Naive B cell (primary cell): ENCODE measurements at regions not wholly inside any gene's neighbourhood (a gene's known extent, or its start where the extent isn't known, plus 50 kb on each side); places are given as distances from the start of the nearest gene placed in this dataset.
A peak's percentile ranks its signal among the peaks of the same experiment; 100 is the strongest.
"Not testable (repeated sequence)": the region's sequence is repeated elsewhere in the genome, so short reads cannot be mapped to it uniquely, and the experiment has no call there.

ENCODE experiments used
- ATAC-seq, 2 donors: fragments of 150-1000 bp; cut with Tn5 transposase; 2 replicates each; pipeline ENCODE4 v1.10.0; 2021; ENCODE audit warnings: low read depth in 2 of 2, mild to moderate bottlenecking in 2 of 2, moderate library complexity in 2 of 2
- DNase-seq: peaks from one replicate; pipeline ENCODE4 v3.0.0; 2022
- H3K27ac Mint-ChIP-seq, 6 donors: one replicate each; pipeline ENCODE4 v1.8.0; 2020 to 2022; ENCODE audit warnings: mild to moderate bottlenecking in 6 of 6, mixed read lengths in 6 of 6, moderate library complexity in 5 of 6, inconsistent platforms in 2 of 6
- H3K27me3 Mint-ChIP-seq, 3 donors: one replicate each; pipeline ENCODE4 v1.8.0; 2021 to 2022; ENCODE audit warnings: mixed read lengths in 3 of 3, mild to moderate bottlenecking in 1 of 3
- H3K36me3 Mint-ChIP-seq, 2 donors: one replicate each; pipeline ENCODE4 v1.8.0; 2020 to 2022; ENCODE audit warnings: mixed read lengths in 2 of 2, inconsistent platforms in 1 of 2, mild to moderate bottlenecking in 1 of 2
- H3K4me1 Mint-ChIP-seq, 3 donors: one replicate each; pipeline ENCODE4 v1.8.0; 2020 to 2022; ENCODE audit warnings: mixed read lengths in 3 of 3, inconsistent platforms in 1 of 3, mild to moderate bottlenecking in 1 of 3, moderate library complexity in 1 of 3
- H3K4me3 Mint-ChIP-seq, 8 donors: one replicate each; pipeline ENCODE4 v1.8.0; 2020 to 2022; ENCODE audit warnings: mild to moderate bottlenecking in 8 of 8, mixed read lengths in 8 of 8, moderate library complexity in 8 of 8, inconsistent platforms in 2 of 8
- H3K9me3 Mint-ChIP-seq, 7 donors: one replicate each; pipeline ENCODE4 v1.8.0; 2020 to 2022; ENCODE audit warnings: mixed read lengths in 7 of 7, mild to moderate bottlenecking in 5 of 7, inconsistent platforms in 2 of 7, moderate library complexity in 1 of 7

DNA sequence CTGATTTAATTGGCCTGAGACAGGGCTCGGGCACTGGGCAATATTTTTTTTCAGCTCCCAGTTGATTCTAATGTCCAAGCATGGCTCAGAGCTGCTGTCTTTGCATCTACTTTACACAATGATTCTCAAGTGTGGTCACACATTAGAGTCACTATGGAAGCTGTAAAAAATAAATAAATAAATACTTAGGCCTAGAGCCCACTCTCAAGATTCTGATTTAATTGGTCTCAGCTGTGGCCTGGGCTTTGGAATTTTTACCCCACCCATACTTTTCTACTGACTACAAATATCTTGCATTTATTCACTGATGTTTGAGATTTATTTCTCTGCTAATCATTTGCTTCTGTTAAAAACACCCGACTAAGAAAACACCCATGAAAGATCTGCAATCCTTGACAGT is 145.7 kb upstream of the SRD5A2 start:
- Mint-ChIP-seq H3K27ac (no peak overlapping the region), H3K4me3 (no peak overlapping the region), H3K9me3 (peaks cover 0 to 38% (median 12%) of the 10 kb centered on the region in 7 donors), H3K27me3 (peaks cover 4 to 18% (median 15%) of the 10 kb centered on the region in 3 donors), H3K36me3 (no peaks in the 10 kb centered on the region), H3K4me1 (no peaks in the 10 kb centered on the region)
- no peak for DNase-seq
- no peak for ATAC-seq

DNA sequence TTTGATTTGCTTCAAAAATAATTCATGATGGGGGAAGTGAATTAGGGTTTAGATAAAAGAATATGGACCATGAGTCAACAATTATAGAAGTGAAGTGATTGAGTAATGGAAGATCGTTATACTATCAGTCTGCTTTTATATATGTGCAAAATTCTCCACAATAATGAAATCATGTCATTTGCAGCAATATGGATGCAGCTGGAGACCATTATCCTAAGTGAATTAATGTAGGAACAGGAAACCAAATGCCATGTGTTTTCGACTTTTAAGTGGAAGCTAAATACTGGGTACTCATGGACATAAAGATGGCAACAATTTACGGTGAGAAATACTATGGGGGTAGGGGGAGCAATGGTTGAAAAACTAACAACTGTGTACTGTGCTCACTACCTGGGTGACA is 144.7 kb upstream of the SRD5A2 start:
- Mint-ChIP-seq H3K4me3 (no peak overlapping the region), H3K36me3 (no peaks in the 10 kb centered on the region), H3K27me3 (peaks cover 4 to 22% (median 15%) of the 10 kb centered on the region in 3 donors), H3K9me3 (peaks cover 0 to 33% (median 12%) of the 10 kb centered on the region in 7 donors), H3K27ac (no peak overlapping the region), H3K4me1 (no peaks in the 10 kb centered on the region)
- no peak for ATAC-seq
- DNase-seq, result no peak

DNA sequence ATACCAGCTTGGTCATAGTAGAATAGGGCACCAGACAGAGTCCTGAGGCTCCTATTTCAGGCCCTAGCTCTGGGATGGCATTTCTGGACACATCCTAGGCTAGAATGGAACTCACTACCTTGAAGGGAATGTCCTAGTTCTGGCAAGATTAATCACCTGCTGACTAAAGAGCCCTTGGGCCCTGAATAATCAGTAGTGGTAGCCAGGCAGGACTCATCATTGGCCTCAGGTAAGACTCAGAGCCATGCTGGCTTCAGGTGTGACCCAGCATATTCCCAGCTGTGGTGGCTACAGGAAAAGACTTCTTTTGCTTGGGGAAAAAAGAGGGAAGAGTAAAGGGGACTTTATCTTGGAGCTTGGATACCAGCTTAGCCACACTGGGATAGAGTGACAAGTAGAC is 131.0 kb upstream of the SRD5A2 start:
- DNase-seq (no peak), ATAC-seq (no peak)
- no peaks in the 10 kb centered on the region for H3K4me1 Mint-ChIP-seq
- no peak overlapping the region for H3K27ac Mint-ChIP-seq
- H3K36me3 Mint-ChIP-seq, result peaks cover 0 to 20% of the 10 kb centered on the region in 2 donors
- no peak overlapping the region for H3K4me3 Mint-ChIP-seq
- H3K27me3 Mint-ChIP-seq, result peaks cover 0 to 33% (median 0%) of the 10 kb centered on the region in 3 donors
- peaks cover 0 to 29% (median 13%) of the 10 kb centered on the region in 7 donors for H3K9me3 Mint-ChIP-seq

DNA sequence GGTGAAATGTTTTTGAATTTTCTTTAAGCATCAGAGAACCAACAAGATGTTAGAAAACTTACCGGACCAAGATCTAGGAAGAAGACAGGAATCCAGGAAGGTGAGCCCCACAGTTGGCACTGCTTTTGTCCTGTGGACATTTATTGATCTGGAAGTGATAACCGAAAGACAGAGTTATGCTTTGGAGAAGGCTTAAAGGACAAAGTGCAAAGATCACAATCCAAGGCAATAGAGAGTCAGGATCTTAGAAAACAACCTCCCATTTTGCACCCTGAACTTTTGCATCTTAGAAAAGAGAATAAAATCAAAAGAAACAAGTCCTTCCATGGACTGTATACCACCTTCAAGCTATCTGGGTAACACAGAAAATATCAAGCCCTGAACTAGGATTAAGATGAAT is 129.4 kb upstream of the SRD5A2 start:
- ATAC-seq (no peak), DNase-seq (no peak)
- Mint-ChIP-seq H3K36me3 (peaks cover 0 to 20% of the 10 kb centered on the region in 2 donors), H3K4me1 (no peaks in the 10 kb centered on the region), H3K27me3 (peaks cover 0 to 32% (median 0%) of the 10 kb centered on the region in 3 donors), H3K9me3 (peaks cover 0 to 29% (median 11%) of the 10 kb centered on the region in 7 donors), H3K4me3 (no peak overlapping the region), H3K27ac (no peak overlapping the region)

DNA sequence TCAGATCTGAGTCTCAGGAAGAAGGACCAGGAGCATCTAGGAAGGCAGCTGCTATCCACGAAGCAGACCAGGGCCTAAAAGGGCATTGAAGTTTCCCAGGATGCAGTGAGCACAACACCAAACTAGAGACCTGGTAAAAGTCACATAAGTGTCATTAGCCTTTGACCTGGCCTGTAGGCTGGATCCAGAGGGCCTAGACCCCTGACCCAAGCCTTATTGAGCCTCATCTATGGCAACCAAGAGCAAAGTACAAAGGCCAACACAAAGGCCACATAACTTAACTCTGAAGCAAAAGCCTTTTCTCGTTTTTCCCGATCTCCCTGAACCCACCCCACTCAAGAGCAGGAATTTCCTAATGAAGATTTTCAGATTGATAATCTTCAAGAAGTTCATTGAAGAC is 127.3 kb upstream of the SRD5A2 start:
- DNase-seq (no peak), ATAC-seq (no peak)
- H3K4me1 Mint-ChIP-seq, result no peaks in the 10 kb centered on the region
- H3K27me3 Mint-ChIP-seq, result peaks cover 0 to 29% (median 17%) of the 10 kb centered on the region in 3 donors
- H3K9me3 Mint-ChIP-seq, result peaks cover 3 to 19% (median 8%) of the 10 kb centered on the region in 7 donors
- no peak overlapping the region for H3K4me3 Mint-ChIP-seq
- peaks cover 0 to 19% of the 10 kb centered on the region in 2 donors for H3K36me3 Mint-ChIP-seq
- no peak overlapping the region for H3K27ac Mint-ChIP-seq

DNA sequence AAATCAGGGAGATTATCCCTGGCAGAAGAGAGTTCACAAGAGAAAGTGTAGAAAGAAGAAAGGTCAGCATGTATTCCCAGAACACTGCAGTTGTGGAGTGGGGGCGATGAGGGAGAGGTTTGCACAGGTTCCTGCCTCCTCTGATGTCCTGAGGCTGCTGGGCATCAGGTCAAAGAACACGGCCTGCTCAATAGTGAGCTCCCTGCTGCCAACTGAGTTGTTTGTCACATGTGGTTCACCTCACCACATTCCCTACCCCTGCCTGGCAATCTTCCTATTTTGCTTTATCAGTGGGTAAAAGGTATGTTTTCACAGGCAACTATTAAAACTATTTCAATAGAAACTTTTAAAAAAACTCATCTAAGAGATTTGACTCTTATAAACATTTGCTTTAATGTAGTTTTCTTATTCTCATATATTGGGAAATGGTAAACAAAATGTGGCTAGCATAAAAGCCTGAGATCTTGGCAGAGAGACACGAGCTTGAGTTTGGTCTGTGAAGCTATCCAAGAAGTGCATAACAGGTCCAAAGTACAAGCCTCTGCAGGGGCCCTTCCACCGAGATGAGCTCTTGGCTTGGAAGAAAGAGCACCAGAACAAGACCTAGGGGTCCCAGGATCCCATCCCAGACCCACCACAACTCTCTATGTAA is 123.9 kb upstream of the SRD5A2 start:
- Mint-ChIP-seq H3K4me3 (no peak overlapping the region), H3K27ac (no peak overlapping the region), H3K27me3 (peaks cover 0 to 20% (median 17%) of the 10 kb centered on the region in 3 donors), H3K36me3 (peaks cover under 1 to 21% of the 10 kb centered on the region in 2 donors), H3K9me3 (peaks cover 18 to 42% (median 27%) of the 10 kb centered on the region in 7 donors), H3K4me1 (no peaks in the 10 kb centered on the region)
- no peak for ATAC-seq
- no peak for DNase-seq

DNA sequence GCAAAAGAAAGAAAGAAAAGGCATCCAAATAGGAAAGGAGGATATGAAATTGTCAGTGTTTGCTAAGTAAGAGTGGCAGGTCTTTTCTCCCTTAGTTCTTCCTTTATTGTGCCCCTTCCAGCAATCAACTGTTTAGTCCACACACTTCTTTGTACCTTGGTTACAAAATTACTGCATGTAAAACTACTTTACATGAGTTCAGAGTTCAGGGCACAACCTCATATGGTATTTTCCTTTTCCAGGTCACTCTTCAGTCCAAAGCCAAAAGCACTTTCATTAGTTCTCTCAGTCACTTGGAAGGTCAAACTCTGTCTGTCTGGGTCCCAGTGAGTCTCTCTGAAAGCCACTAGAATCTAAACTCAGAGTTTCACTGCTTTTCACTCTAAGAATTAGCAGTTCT is 122.5 kb upstream of the SRD5A2 start:
- H3K9me3 Mint-ChIP-seq, result peaks cover 25 to 56% (median 36%) of the 10 kb centered on the region in 7 donors

DNA sequence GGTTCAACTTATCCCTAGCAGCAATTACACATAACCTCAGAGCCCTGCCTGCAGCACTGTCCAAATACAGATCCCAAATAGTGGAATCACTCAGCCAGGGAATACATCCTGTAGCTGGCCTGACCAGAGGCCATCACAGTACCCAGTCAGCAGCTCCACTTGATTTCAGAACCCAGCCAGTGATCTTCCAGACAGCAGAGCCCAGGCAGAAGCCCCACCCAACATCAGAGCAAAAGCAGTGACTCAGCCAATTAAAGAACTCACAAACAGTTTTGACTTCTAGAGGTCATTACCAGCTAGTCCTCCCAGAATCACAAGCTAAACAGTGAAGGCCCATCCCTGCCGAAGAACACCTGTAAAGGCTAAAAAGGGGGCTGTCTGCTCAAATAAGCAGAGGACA is 118.0 kb upstream of the SRD5A2 start:
- Mint-ChIP-seq H3K27ac (no peak overlapping the region), H3K9me3 (peaks cover 44 to 96% (median 75%) of the 10 kb centered on the region in 7 donors), H3K4me1 (no peaks in the 10 kb centered on the region), H3K27me3 (peaks cover 0 to 10% (median 4%) of the 10 kb centered on the region in 3 donors), H3K36me3 (peaks cover 25 to 70% of the 10 kb centered on the region in 2 donors), H3K4me3 (no peak overlapping the region)
- ATAC-seq (no peak), DNase-seq (no peak)

More for the DNA sequence above, 122.5 kb upstream of the SRD5A2 start:
- no peak overlapping the region for H3K27ac Mint-ChIP-seq
- no peaks in the 10 kb centered on the region for H3K4me1 Mint-ChIP-seq
- H3K36me3 Mint-ChIP-seq, result peaks cover 7 to 35% of the 10 kb centered on the region in 2 donors
- peaks cover 4 to 20% (median 17%) of the 10 kb centered on the region in 3 donors for H3K27me3 Mint-ChIP-seq
- no peak overlapping the region for H3K4me3 Mint-ChIP-seq
- ATAC-seq (no peak), DNase-seq (no peak)

DNA sequence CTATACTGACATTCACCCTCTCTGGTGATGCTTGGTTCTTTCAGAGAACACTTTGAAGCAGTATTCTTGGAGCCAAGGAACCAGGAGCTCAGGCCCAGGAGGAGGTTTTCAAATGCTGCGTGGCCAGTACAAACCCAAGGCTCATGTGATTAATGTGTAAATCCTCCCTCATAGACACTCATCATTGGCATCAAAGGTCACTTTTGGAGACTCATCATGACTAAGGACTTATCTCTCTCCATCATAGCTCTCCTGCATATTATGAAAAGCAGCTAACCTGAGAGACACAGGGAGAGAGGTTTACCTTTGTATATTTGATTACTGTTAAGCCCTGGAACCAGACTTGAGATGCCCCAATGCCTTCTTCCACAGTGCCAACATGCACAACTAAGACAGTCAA is 115.3 kb upstream of the SRD5A2 start:
- ATAC-seq (no peak), DNase-seq (no peak)
- H3K36me3 Mint-ChIP-seq, result peaks cover 29 to 79% of the 10 kb centered on the region in 2 donors
- peaks cover 0 to 4% (median 0%) of the 10 kb centered on the region in 3 donors for H3K27me3 Mint-ChIP-seq
- no peak overlapping the region for H3K4me3 Mint-ChIP-seq
- H3K9me3 Mint-ChIP-seq, result peaks cover 41 to 92% (median 83%) of the 10 kb centered on the region in 7 donors
- no peaks in the 10 kb centered on the region for H3K4me1 Mint-ChIP-seq
- H3K27ac Mint-ChIP-seq, result no peak overlapping the region

DNA sequence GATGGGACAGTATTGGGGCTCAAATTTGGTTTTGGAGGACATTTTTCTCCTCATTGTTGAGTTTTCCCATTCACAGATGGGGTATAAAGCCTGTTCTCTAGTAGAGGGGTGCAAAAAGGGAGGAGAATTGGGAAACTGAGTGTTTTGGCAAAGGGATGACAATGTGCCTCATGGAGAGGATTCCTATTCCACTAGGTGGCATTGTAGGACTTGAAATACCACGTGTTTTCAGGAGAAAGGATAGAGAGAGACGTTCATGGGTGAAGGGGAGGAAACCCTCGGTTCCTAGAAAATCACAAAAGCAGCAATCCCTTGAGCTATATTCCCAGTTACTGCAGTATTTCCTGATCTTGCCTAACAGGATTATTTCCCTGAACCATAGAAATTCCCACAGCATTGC is 113.7 kb upstream of the SRD5A2 start:
- no peak overlapping the region for H3K27ac Mint-ChIP-seq
- peaks cover 0 to 3% (median 0%) of the 10 kb centered on the region in 3 donors for H3K27me3 Mint-ChIP-seq
- H3K4me1 Mint-ChIP-seq, result no peaks in the 10 kb centered on the region
- H3K36me3 Mint-ChIP-seq, result peaks cover 27 to 68% of the 10 kb centered on the region in 2 donors
- peak overlapping the region in 1 of 8 donors; percentile 13 for H3K4me3 Mint-ChIP-seq
- no peak for ATAC-seq
- DNase-seq, result no peak
- H3K9me3 Mint-ChIP-seq, result peaks cover 33 to 90% (median 77%) of the 10 kb centered on the region in 7 donors

DNA sequence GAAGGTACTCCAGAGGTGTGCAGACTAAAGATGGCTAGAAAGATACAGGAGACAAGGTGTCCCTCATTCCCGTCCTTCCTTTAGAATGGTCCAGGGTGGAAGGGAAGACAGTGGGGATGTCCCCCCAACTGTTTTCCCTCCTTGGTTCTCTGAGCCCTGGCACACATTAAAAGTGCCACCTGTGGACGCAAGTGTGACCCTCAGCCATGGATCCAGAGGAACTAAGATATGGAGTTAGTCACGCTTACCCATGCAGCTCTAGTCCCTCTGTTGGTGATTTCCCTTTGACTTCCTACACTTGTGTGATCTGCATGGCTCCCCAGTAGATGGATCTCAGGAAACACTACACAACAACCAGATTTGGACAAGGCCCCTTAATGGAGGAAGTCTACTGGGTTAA is 113.1 kb upstream of the SRD5A2 start:
- Mint-ChIP-seq H3K4me3 (no peak overlapping the region), H3K9me3 (peaks cover 32 to 90% (median 73%) of the 10 kb centered on the region in 7 donors), H3K27me3 (no peaks in the 10 kb centered on the region), H3K4me1 (no peaks in the 10 kb centered on the region), H3K27ac (no peak overlapping the region), H3K36me3 (peaks cover 23 to 62% of the 10 kb centered on the region in 2 donors)
- ATAC-seq (no peak), DNase-seq (no peak)

DNA sequence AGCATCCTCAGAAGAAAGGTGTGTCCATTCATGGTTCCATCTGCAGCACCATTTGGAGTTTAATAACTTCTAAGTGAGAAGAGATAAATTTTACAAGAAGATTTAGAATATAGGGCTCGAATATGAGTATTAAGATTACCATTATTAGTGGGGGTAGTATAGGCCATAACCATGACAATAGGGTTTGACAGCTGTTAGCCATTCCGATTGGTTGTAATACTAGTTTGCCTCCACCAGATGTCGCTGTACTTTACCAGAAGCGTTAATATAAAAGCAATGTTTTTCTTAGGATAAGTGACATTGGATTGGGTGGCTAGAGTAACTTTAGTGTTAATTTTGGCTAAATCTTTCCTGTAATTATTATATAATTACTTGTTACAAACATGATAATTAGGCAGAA is 107.5 kb upstream of the SRD5A2 start:
- Mint-ChIP-seq H3K27me3 (peaks cover 0 to 6% (median 3%) of the 10 kb centered on the region in 3 donors), H3K4me3 (no peak overlapping the region), H3K4me1 (no peaks in the 10 kb centered on the region), H3K36me3 (peaks cover 9 to 31% of the 10 kb centered on the region in 2 donors), H3K9me3 (peaks cover 15 to 69% (median 42%) of the 10 kb centered on the region in 7 donors), H3K27ac (peak overlapping the region in 1 of 6 donors; percentile 30)
- ATAC-seq (no peak), DNase-seq (no peak)

DNA sequence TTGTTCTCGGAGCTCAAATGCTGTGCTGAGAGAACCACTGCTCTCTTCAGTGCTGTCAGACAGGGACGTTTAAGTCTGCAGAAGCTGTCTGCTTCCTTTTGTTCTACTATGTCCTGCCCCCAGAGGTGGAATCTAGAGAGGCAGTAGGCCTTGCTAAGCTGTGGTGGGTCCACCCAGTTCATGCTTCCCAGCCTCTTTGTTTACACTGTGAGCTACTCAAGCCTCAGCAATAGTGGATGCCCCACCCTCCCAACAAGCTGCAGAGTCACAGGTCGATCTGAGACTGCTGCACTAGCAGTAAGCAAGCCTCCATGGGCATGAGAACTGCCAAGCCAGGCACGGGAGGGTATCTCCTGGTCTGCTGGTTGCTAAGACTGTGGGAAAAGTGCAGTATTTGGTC is 102.8 kb upstream of the SRD5A2 start:
- H3K36me3 Mint-ChIP-seq, result peaks cover 5 to 30% of the 10 kb centered on the region in 2 donors
- H3K27me3 Mint-ChIP-seq, H3K4me3 Mint-ChIP-seq, H3K4me1 Mint-ChIP-seq, ATAC-seq, H3K27ac Mint-ChIP-seq, DNase-seq: not testable (repeated sequence)
- peaks cover 12 to 70% (median 30%) of the 10 kb centered on the region in 7 donors for H3K9me3 Mint-ChIP-seq

DNA sequence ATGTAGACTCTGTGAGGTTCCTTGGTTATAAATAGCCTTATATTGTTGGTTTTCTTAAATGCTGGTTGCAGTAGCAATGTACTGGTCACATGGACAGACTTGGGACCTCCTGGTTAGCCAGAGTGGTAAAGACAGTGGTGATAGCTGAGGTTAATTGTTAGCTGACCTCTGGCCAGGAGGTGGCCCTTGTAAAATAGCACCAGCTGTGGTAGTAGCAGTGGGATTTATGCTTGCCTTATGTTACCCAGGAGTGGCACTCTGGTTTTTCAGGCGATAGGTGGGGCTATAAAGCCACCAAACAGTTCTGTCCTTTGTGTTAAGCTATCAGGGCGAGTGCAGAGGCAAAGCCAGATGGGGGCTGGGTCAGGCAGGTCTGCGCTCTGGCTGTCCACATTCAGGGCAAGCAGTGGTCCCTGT is 94.8 kb upstream of the SRD5A2 start:
- Mint-ChIP-seq H3K4me1 (no peaks in the 10 kb centered on the region), H3K27me3 (no peaks in the 10 kb centered on the region), H3K9me3 (peaks cover 14 to 91% (median 51%) of the 10 kb centered on the region in 7 donors), H3K4me3 (no peak overlapping the region), H3K36me3 (peaks cover 15 to 17% of the 10 kb centered on the region in 2 donors), H3K27ac (no peak overlapping the region)
- ATAC-seq (no peak), DNase-seq (no peak)
